GM18519 (cell line): ENCODE measurements at regions not wholly inside any gene's neighbourhood (a gene's known extent, or its start where the extent isn't known, plus 50 kb on each side); places are given as distances from the start of the nearest gene placed in this dataset.
"Not testable (repeated sequence)": the region's sequence is repeated elsewhere in the genome, so short reads cannot be mapped to it uniquely, and the experiment has no call there.

Experiments used
- ATAC-seq: cut with Tn5 transposase; IDR thresholded peaks from one replicate; pipeline ENCODE4 v1.9.1; 2021; ENCODE audit warnings: mild to moderate bottlenecking, moderate library complexity; ENCODE audit not compliant: unreplicated experiment, low FRiP score

- no peak for ATAC-seq
Measured at GRCh38 chr10:64733980-64734379, 1212.8 kb downstream of the REEP3 start.

GRCh38 chr10:64738462-64738861 lies 1217.3 kb downstream of the REEP3 start:
- ATAC-seq = no peak

GRCh38 chr10:64745565-64745964 lies 1224.4 kb downstream of the REEP3 start:
- no peak for ATAC-seq

- no peak for ATAC-seq
Measured at GRCh38 chr10:64750672-64751071, 1229.5 kb downstream of the REEP3 start.

GRCh38 chr10:64753516-64753915 lies 1232.3 kb downstream of the REEP3 start:
- ATAC-seq = no peak

- no peak for ATAC-seq
Measured at GRCh38 chr10:64760371-64760770, 1239.2 kb downstream of the REEP3 start.

GRCh38 chr10:64762861-64763260 lies 1241.7 kb downstream of the REEP3 start:
- no peak for ATAC-seq

GRCh38 chr10:64765498-64765897 lies 1244.3 kb downstream of the REEP3 start:
- ATAC-seq = no peak

GRCh38 chr10:64771253-64772050 lies 1250.3 kb downstream of the REEP3 start:
- no peak for ATAC-seq

- no peak for ATAC-seq
Measured at GRCh38 chr10:64773357-64773756, 1252.2 kb downstream of the REEP3 start.

- not testable (repeated sequence) for ATAC-seq
Measured at GRCh38 chr10:64784451-64784850, 1263.2 kb downstream of the REEP3 start.

- ATAC-seq = no peak
Measured at GRCh38 chr10:64785816-64786215, 1264.6 kb downstream of the REEP3 start.

GRCh38 chr10:64786989-64787388 lies 1265.8 kb downstream of the REEP3 start:
- ATAC-seq = no peak

GRCh38 chr10:64795847-64796246 lies 1274.6 kb downstream of the REEP3 start:
- no peak for ATAC-seq

- ATAC-seq = no peak
Measured at GRCh38 chr10:64798297-64798696, 1277.1 kb downstream of the REEP3 start.

GRCh38 chr10:64808233-64808632 lies 1287.0 kb downstream of the REEP3 start:
- not testable (repeated sequence) for ATAC-seq

GRCh38 chr10:64810046-64810445 lies 1288.8 kb downstream of the REEP3 start:
- ATAC-seq = not testable (repeated sequence)

- no peak for ATAC-seq
Measured at GRCh38 chr10:64813391-64813790, 1292.2 kb downstream of the REEP3 start.

- no peak for ATAC-seq
Measured at GRCh38 chr10:64814201-64814600, 1293.0 kb downstream of the REEP3 start.

- no peak for ATAC-seq
Measured at GRCh38 chr10:64829888-64830412, 1308.7 kb downstream of the REEP3 start.

GRCh38 chr10:64830869-64831268 lies 1309.7 kb downstream of the REEP3 start:
- ATAC-seq = no peak

GRCh38 chr10:64840341-64840740 lies 1319.1 kb downstream of the REEP3 start:
- ATAC-seq = no peak
